ENCODE measurements at regions not wholly inside any gene's neighbourhood (a gene's known extent, or its start where the extent isn't known, plus 50 kb on each side); places are given as distances from the start of the nearest gene placed in this dataset.

DNA sequence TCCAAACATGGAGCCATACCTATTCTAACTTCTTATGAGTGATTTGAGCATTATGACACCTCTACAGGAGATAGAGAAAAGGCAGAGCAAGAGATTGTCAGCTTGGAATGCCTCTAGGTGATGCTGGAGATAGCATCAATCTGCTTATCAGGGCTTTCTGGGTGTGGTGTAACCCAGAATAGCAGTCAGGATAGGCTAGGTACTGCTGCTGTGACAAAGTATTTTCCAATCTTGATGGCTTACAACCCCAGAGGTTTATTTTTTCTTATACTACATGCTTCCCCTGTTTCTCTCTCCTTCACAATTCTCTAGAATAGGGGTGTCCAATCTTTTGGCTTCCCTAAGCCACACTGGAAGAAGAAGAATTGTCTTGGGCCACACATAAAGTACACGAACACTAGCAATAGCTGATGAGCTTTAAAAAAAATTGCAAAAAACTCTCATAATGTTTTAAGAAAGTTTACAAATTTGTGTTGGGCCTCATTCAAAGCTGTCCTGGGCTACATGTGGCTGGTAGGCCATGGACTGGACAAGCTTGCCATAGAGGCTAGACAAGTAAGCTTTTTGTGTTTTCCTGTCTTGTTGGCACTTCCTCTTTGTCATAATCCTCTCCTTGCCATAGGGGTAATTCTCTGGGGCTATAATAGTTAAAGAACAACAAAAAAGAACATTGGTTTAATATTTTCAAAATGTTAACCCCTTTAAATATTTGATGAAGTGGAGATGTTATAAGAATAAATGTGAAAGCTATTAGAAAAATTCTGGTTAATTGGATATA lies 123.9 kb upstream of the PMCH start:
- TF ChIP-seq, protein P1, sequence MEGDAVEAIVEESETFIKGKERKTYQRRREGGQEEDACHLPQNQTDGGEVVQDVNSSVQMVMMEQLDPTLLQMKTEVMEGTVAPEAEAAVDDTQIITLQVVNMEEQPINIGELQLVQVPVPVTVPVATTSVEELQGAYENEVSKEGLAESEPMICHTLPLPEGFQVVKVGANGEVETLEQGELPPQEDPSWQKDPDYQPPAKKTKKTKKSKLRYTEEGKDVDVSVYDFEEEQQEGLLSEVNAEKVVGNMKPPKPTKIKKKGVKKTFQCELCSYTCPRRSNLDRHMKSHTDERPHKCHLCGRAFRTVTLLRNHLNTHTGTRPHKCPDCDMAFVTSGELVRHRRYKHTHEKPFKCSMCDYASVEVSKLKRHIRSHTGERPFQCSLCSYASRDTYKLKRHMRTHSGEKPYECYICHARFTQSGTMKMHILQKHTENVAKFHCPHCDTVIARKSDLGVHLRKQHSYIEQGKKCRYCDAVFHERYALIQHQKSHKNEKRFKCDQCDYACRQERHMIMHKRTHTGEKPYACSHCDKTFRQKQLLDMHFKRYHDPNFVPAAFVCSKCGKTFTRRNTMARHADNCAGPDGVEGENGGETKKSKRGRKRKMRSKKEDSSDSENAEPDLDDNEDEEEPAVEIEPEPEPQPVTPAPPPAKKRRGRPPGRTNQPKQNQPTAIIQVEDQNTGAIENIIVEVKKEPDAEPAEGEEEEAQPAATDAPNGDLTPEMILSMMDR (IDR thresholded peaks at IDR 0.05; ENCODE audit: control extremely low read depth in 1 of 3, insufficient read depth in 1 of 3, low read depth in 1 of 3, low read length in 3 of 3), result no peak
- TF ChIP-seq CBX8 (IDR thresholded peaks at IDR 0.05; ENCODE audit: borderline replicate concordance, low read depth, low read length) (no peak), TBP (IDR thresholded peaks at IDR 0.05; ENCODE audit: low read depth, low read length) (no peak), YY1 (IDR thresholded peaks at IDR 0.05; ENCODE audit: low read depth, low read length) (no peak), EZH2 (IDR thresholded peaks at IDR 0.05; ENCODE audit: low read depth, low read length, severe bottlenecking) (no peak), RNF2 (IDR thresholded peaks at IDR 0.05; ENCODE audit: borderline replicate concordance, low read depth, low read length, missing control alignments, poor library complexity, severe bottlenecking) (no peak), GABPA (IDR thresholded peaks at IDR 0.05; ENCODE audit: borderline replicate concordance, insufficient read depth, low read length) (no peak), ZNF274 (IDR thresholded peaks at IDR 0.05; ENCODE audit: borderline replicate concordance, extremely low read depth, low read length) (no peak), CREB1 (IDR thresholded peaks at IDR 0.05) (no peak), JUN (IDR thresholded peaks at IDR 0.05; ENCODE audit: low read depth, low read length) (no peak), CBX5 (IDR thresholded peaks at IDR 0.05; ENCODE audit: low read depth, low read length) (no peak), POLR2A (IDR thresholded peaks at IDR 0.05; ENCODE audit: control extremely low read depth in 1 of 2, low read depth in 2 of 2, low read length in 2 of 2) (no peak), NRF1 (IDR thresholded peaks at IDR 0.05; ENCODE audit: low read depth, low read length) (no peak)
- TF ChIP-seq, protein P2, sequence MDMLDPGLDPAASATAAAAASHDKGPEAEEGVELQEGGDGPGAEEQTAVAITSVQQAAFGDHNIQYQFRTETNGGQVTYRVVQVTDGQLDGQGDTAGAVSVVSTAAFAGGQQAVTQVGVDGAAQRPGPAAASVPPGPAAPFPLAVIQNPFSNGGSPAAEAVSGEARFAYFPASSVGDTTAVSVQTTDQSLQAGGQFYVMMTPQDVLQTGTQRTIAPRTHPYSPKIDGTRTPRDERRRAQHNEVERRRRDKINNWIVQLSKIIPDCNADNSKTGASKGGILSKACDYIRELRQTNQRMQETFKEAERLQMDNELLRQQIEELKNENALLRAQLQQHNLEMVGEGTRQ (IDR thresholded peaks at IDR 0.05; ENCODE audit: low read length), result no peak
